Hippocampal formation (tissue), 2 donors: ENCODE measurements at regions not wholly inside any gene's neighbourhood (a gene's known extent, or its start where the extent isn't known, plus 50 kb on each side); places are given as distances from the start of the nearest gene placed in this dataset.
"Not testable (repeated sequence)": the region's sequence is repeated elsewhere in the genome, so short reads cannot be mapped to it uniquely, and the experiment has no call there.

Experiments used
- DNase-seq, 2 donors: peaks; one replicate each; lab custom pipeline; 2025; lab: John Stamatoyannopoulos, UW

- DNase-seq: no peak
Observed at GRCh38 chr5:90133941-90134340, 275.6 kb downstream of the CETN3 start.

- no peak for DNase-seq
Observed at GRCh38 chr5:90131383-90132133, 278.0 kb downstream of the CETN3 start.

- no peak for DNase-seq
Observed at GRCh38 chr5:90128551-90128950, 281.0 kb downstream of the CETN3 start.

GRCh38 chr5:90119531-90119971 is 290.0 kb downstream of the CETN3 start:
- no peak for DNase-seq

- DNase-seq: no peak
Observed at GRCh38 chr5:90117005-90117404, 292.6 kb downstream of the CETN3 start.

- no peak for DNase-seq
Observed at GRCh38 chr5:90113108-90113507, 296.4 kb downstream of the CETN3 start.

- DNase-seq: no peak
Observed at GRCh38 chr5:90112033-90112692, 297.4 kb downstream of the CETN3 start.

- no peak for DNase-seq
Observed at GRCh38 chr5:90111364-90112032, 298.1 kb downstream of the CETN3 start.

- DNase-seq: no peak
Observed at GRCh38 chr5:90109285-90109684, 300.3 kb downstream of the CETN3 start.

- DNase-seq: no peak
Observed at GRCh38 chr5:90099099-90099498, 310.5 kb downstream of the CETN3 start.

- no peak for DNase-seq
Observed at GRCh38 chr5:90097082-90097477, 312.5 kb downstream of the CETN3 start.

GRCh38 chr5:90096415-90097081 is 313.0 kb downstream of the CETN3 start:
- DNase-seq: no peak

GRCh38 chr5:90095292-90096060 is 314.1 kb downstream of the CETN3 start:
- DNase-seq: no peak

- DNase-seq: no peak
Observed at GRCh38 chr5:90093751-90094485, 315.6 kb downstream of the CETN3 start.

GRCh38 chr5:90092734-90093133 is 316.8 kb downstream of the CETN3 start:
- DNase-seq: no peak

GRCh38 chr5:90084342-90084741 is 325.2 kb downstream of the CETN3 start:
- no peak for DNase-seq

GRCh38 chr5:90073026-90073570 is 336.5 kb downstream of the CETN3 start:
- DNase-seq: not testable (repeated sequence)

GRCh38 chr5:90071656-90072055 is 337.9 kb downstream of the CETN3 start:
- no peak for DNase-seq

- no peak for DNase-seq
Observed at GRCh38 chr5:90071066-90071465, 338.5 kb downstream of the CETN3 start.

GRCh38 chr5:90066920-90067319 is 342.6 kb downstream of the CETN3 start:
- DNase-seq: no peak
